CD14-positive monocyte (primary cell): ENCODE measurements at regions not wholly inside any gene's neighbourhood (a gene's known extent, or its start where the extent isn't known, plus 50 kb on each side); places are given as distances from the start of the nearest gene placed in this dataset.

Experiments used
- DNase-seq, 3 donors: peaks; one replicate each; pipeline ENCODE4 v3.0.0-alpha.2; 2011 to 2022
- H2AFZ ChIP-seq: 2 replicates; pipeline ENCODE4 v1.6.0; 2012; ENCODE audit warnings: mild to moderate bottlenecking, low read depth, low read length, inconsistent platforms; ENCODE audit not compliant: insufficient read depth, poor library complexity, severe bottlenecking
- H3K27ac ChIP-seq, 2 donors: 1 replicate in 1 of 2; 2 replicates in 1 of 2; pipeline ENCODE4 v1.5.1; 2012 to 2013; ENCODE audit warnings: low read length in 2 of 2, control low read depth in 1 of 2, inconsistent platforms in 1 of 2, low read depth in 1 of 2, mild to moderate bottlenecking in 1 of 2
- H3K27me3 ChIP-seq, 2 donors: one replicate each; pipeline versions ENCODE4 v1.6.0 to v1.6.1; 2011 to 2013; ENCODE audit warnings: low read length in 2 of 2; ENCODE audit not compliant: control insufficient read depth in 2 of 2, insufficient read depth in 2 of 2
- H3K36me3 ChIP-seq, 2 donors: replicated peaks in 1 of 2; 1 replicate in 1 of 2; 2 replicates in 1 of 2; pipeline versions ENCODE4 v1.5.1 to v1.6.1; 2012 to 2013; ENCODE audit warnings: low read length in 2 of 2, control low read depth in 1 of 2, inconsistent platforms in 1 of 2, mild to moderate bottlenecking in 1 of 2; ENCODE audit not compliant: insufficient read depth in 2 of 2, control insufficient read depth in 1 of 2
- H3K4me1 ChIP-seq, 2 donors: 1 replicate in 1 of 2; 2 replicates in 1 of 2; pipeline versions ENCODE4 v1.5.1 to v1.6.1; 2012 to 2013; ENCODE audit warnings: low read length in 2 of 2, control low read depth in 1 of 2, inconsistent platforms in 1 of 2, mild to moderate bottlenecking in 1 of 2, moderate library complexity in 1 of 2; ENCODE audit not compliant: insufficient read depth in 2 of 2, control insufficient read depth in 1 of 2
- H3K4me2 ChIP-seq: replicated peaks from 2 replicates; pipeline ENCODE3; 2012; ENCODE audit warnings: low read length, moderate library complexity, mild to moderate bottlenecking; ENCODE audit not compliant: poor library complexity, severe bottlenecking; ENCODE audit errors: extremely low read depth
- H3K4me3 ChIP-seq, 3 experiments: fragments of 200-600 bp in 1 of 3; sonication (generic) in 1 of 3; replicated peaks in 1 of 3; 1 replicate in 2 of 3; 2 replicates in 1 of 3; pipeline ENCODE4 v1.5.1; 2011 to 2013; ENCODE audit warnings: low read length in 3 of 3, mild to moderate bottlenecking in 3 of 3, control low read depth in 2 of 3, low read depth in 2 of 3, inconsistent platforms in 1 of 3, moderate library complexity in 1 of 3
- H3K79me2 ChIP-seq: 2 replicates; pipeline ENCODE4 v1.6.0; 2012; ENCODE audit warnings: mild to moderate bottlenecking, control low read depth, inconsistent platforms, low read length, moderate library complexity; ENCODE audit not compliant: insufficient read depth
- H3K9ac ChIP-seq: 2 replicates; pipeline ENCODE4 v1.6.0; 2017; ENCODE audit warnings: low read length, mild to moderate bottlenecking; ENCODE audit not compliant: insufficient read depth, poor library complexity, severe bottlenecking
- H3K9me3 ChIP-seq, 2 donors: replicated peaks in 1 of 2; 1 replicate in 1 of 2; 2 replicates in 1 of 2; pipeline versions ENCODE4 v1.5.1 to v1.6.1; 2012 to 2013; ENCODE audit warnings: low read length in 2 of 2, control low read depth in 1 of 2; ENCODE audit not compliant: control insufficient read depth in 1 of 2, insufficient read depth in 1 of 2
- H4K20me1 ChIP-seq: 2 replicates; pipeline ENCODE4 v1.6.0; 2012; ENCODE audit warnings: mild to moderate bottlenecking, low read length, control low read depth, moderate library complexity; ENCODE audit not compliant: insufficient read depth
- H3K27ac Mint-ChIP-seq, 7 donors: one replicate each; pipeline ENCODE4 v1.8.0; 2020; ENCODE audit warnings: mild to moderate bottlenecking in 7 of 7, mixed read lengths in 7 of 7, moderate library complexity in 6 of 7, inconsistent platforms in 2 of 7
- H3K27me3 Mint-ChIP-seq, 3 donors: one replicate each; pipeline ENCODE4 v1.8.0; 2021 to 2022; ENCODE audit warnings: low read depth in 3 of 3, mild to moderate bottlenecking in 3 of 3, mixed read lengths in 3 of 3, moderate library complexity in 3 of 3, inconsistent platforms in 1 of 3
- H3K36me3 Mint-ChIP-seq, 2 donors: one replicate each; pipeline ENCODE4 v1.8.0; 2020; ENCODE audit warnings: mixed read lengths in 2 of 2, inconsistent platforms in 1 of 2, mild to moderate bottlenecking in 1 of 2
- H3K4me1 Mint-ChIP-seq: one replicate; pipeline ENCODE4 v1.8.0; 2020; ENCODE audit warnings: mild to moderate bottlenecking, mixed read lengths
- H3K4me3 Mint-ChIP-seq, 2 donors: one replicate each; pipeline ENCODE4 v1.8.0; 2020; ENCODE audit warnings: mild to moderate bottlenecking in 2 of 2, mixed read lengths in 2 of 2, moderate library complexity in 1 of 2
- H3K9me3 Mint-ChIP-seq, 7 donors: one replicate each; pipeline ENCODE4 v1.8.0; 2020 to 2022; ENCODE audit warnings: mixed read lengths in 7 of 7, mild to moderate bottlenecking in 6 of 7, moderate library complexity in 6 of 7, inconsistent platforms in 2 of 7
- CTCF ChIP-seq: fragments of 200-600 bp; IDR thresholded peaks from one replicate; pipeline ENCODE4 v1.8.0; 2022; ENCODE audit warnings: antibody characterized with exemption, mild to moderate bottlenecking
- WGBS: methylation state at CpG from one replicate; pipeline ENCODE4 v1.1.5; 2013; ENCODE audit warnings: missing lambda C conversion rate; ENCODE audit not compliant: insufficient coverage; 5-methylcytosine and 5-hydroxymethylcytosine counted together
- intact Hi-C, 2 donors: fragments of 100-400 bp; cut with micrococcal nuclease; formaldehyde crosslinking; loops; one replicate each; pipeline versions ENCODE4 v1.15.0 to v1.15.1; 2023

- WGBS = 100% methylated on average over 1 of the region's 1 CpG
- Histone ChIP-seq H2AFZ (no peak overlapping the region), H3K4me3 (no peak overlapping the region), H3K4me2 (no peak overlapping the region), H3K27me3 (no peaks in the 10 kb centered on the region), H3K36me3 (no peaks in the 10 kb centered on the region), H3K9me3 (peaks cover under 1 to 8% of the 10 kb centered on the region in 2 donors), H3K9ac (no peak overlapping the region), H4K20me1 (no peaks in the 10 kb centered on the region), H3K79me2 (no peaks in the 10 kb centered on the region), H3K4me1 (no peaks in the 10 kb centered on the region), H3K27ac (no peak overlapping the region)
- Mint-ChIP-seq H3K9me3 (peaks cover 4 to 11% (median 9%) of the 10 kb centered on the region in 7 donors), H3K4me1 (no peaks in the 10 kb centered on the region), H3K4me3 (no peak overlapping the region), H3K36me3 (no peaks in the 10 kb centered on the region), H3K27ac (no peak overlapping the region), H3K27me3 (peaks cover 0 to 1% (median 0%) of the 10 kb centered on the region in 3 donors)
- no peak for DNase-seq
- TF ChIP-seq CTCF = no peak
- intact Hi-C loops = no loop called here
These were observed 276.9 kb downstream of the PRELID2 start for GRCh38 chr5:145558288-145558687.

GRCh38 chr5:145557345-145557744, 277.8 kb downstream of the PRELID2 start:
- H3K36me3 ChIP-seq = no peaks in the 10 kb centered on the region
- no peaks in the 10 kb centered on the region for H3K4me1 ChIP-seq
- intact Hi-C loops = no loop called here
- H3K9me3 ChIP-seq = peaks cover 0 to 4% of the 10 kb centered on the region in 2 donors
- no peak overlapping the region for H2AFZ ChIP-seq
- no peaks in the 10 kb centered on the region for H3K27me3 ChIP-seq
- no peak overlapping the region for H3K4me3 Mint-ChIP-seq
- TF ChIP-seq CTCF = no peak
- no peaks in the 10 kb centered on the region for H4K20me1 ChIP-seq
- no peaks in the 10 kb centered on the region for H3K4me1 Mint-ChIP-seq
- no peak overlapping the region for H3K4me2 ChIP-seq
- no CpG with 5 or more reads among the region's 1 CpG for WGBS
- no peak for DNase-seq
- H3K27ac ChIP-seq = no peak overlapping the region
- H3K9ac ChIP-seq = no peak overlapping the region
- no peaks in the 10 kb centered on the region for H3K36me3 Mint-ChIP-seq
- H3K27ac Mint-ChIP-seq = no peak overlapping the region
- H3K9me3 Mint-ChIP-seq = peaks cover 5 to 11% (median 9%) of the 10 kb centered on the region in 7 donors
- H3K27me3 Mint-ChIP-seq = peaks cover 0 to 1% (median 0%) of the 10 kb centered on the region in 3 donors
- H3K4me3 ChIP-seq = no peak overlapping the region
- H3K79me2 ChIP-seq = no peaks in the 10 kb centered on the region
